ENCODE measurements at regions not wholly inside any gene's neighbourhood (a gene's known extent, or its start where the extent isn't known, plus 50 kb on each side); places are given as distances from the start of the nearest gene placed in this dataset.

- peak; percentile 24 to 45 (median 34) for TF ChIP-seq CTCF (IDR thresholded peaks at IDR 0.05)
- TF ChIP-seq POLR2A (IDR thresholded peaks at IDR 0.05), result no peak
These were observed 104.6 kb upstream of the FAM174A start for GRCh38 chr5:100430268-100431195.
